NCI-H2196 treated with DMSO at 0.1 percent for 48 hours (cell line): ENCODE measurements at regions not wholly inside any gene's neighbourhood (a gene's known extent, or its start where the extent isn't known, plus 50 kb on each side); places are given as distances from the start of the nearest gene placed in this dataset.

Source experiments
- DNase-seq: peaks from one replicate; lab custom pipeline; 2025; ENCODE audit not compliant: unreplicated experiment; lab: John Stamatoyannopoulos, UW

- no peak for DNase-seq
Observed at GRCh38 chr12:58453306-58453705, 467.0 kb downstream of the LRIG3 start.

GRCh38 chr12:58455136-58455535 is 465.2 kb downstream of the LRIG3 start:
- DNase-seq, result no peak

GRCh38 chr12:58458102-58458501 is 462.2 kb downstream of the LRIG3 start:
- no peak for DNase-seq

GRCh38 chr12:58459191-58459590 is 461.1 kb downstream of the LRIG3 start:
- DNase-seq, result no peak

GRCh38 chr12:58463051-58463450 is 457.3 kb downstream of the LRIG3 start:
- no peak for DNase-seq

- DNase-seq, result no peak
Observed at GRCh38 chr12:58465418-58465817, 454.9 kb downstream of the LRIG3 start.

GRCh38 chr12:58470266-58471010 is 449.9 kb downstream of the LRIG3 start:
- DNase-seq, result no peak

GRCh38 chr12:58479401-58479800 is 440.9 kb downstream of the LRIG3 start:
- DNase-seq, result no peak

GRCh38 chr12:58481811-58482210 is 438.5 kb downstream of the LRIG3 start:
- DNase-seq, result no peak

- no peak for DNase-seq
Observed at GRCh38 chr12:58487255-58487654, 433.0 kb downstream of the LRIG3 start.

- DNase-seq, result no peak
Observed at GRCh38 chr12:58487678-58488161, 432.6 kb downstream of the LRIG3 start.

- no peak for DNase-seq
Observed at GRCh38 chr12:58489394-58489793, 430.9 kb downstream of the LRIG3 start.

GRCh38 chr12:58491306-58491705 is 429.0 kb downstream of the LRIG3 start:
- DNase-seq, result no peak

- no peak for DNase-seq
Observed at GRCh38 chr12:58496411-58497190, 423.7 kb downstream of the LRIG3 start.

GRCh38 chr12:58500399-58500798 is 419.9 kb downstream of the LRIG3 start:
- DNase-seq, result no peak

GRCh38 chr12:58502226-58502625 is 418.1 kb downstream of the LRIG3 start:
- DNase-seq, result peak; percentile 31

GRCh38 chr12:58502841-58503240 is 417.5 kb downstream of the LRIG3 start:
- no peak for DNase-seq

- no peak for DNase-seq
Observed at GRCh38 chr12:58503731-58504130, 416.6 kb downstream of the LRIG3 start.

GRCh38 chr12:58504143-58504938 is 416.0 kb downstream of the LRIG3 start:
- DNase-seq, result no peak

- no peak for DNase-seq
Observed at GRCh38 chr12:58509116-58509885, 411.0 kb downstream of the LRIG3 start.
